ENCODE measurements at regions not wholly inside any gene's neighbourhood (a gene's known extent, or its start where the extent isn't known, plus 50 kb on each side); places are given as distances from the start of the nearest gene placed in this dataset.

- TF ChIP-seq EZH2phosphoT487 (IDR thresholded peaks at IDR 0.05; ENCODE audit: insufficient read depth, low read depth) (no peak), EZH2 (IDR thresholded peaks at IDR 0.05; ENCODE audit: insufficient read depth, poor library complexity, severe bottlenecking) (no peak)
Measured at GRCh38 chr11:105202422-105202821, 62.9 kb upstream of the CARD18 start.
